Smooth muscle cell of the brain vasculature (primary cell): ENCODE measurements at regions not wholly inside any gene's neighbourhood (a gene's known extent, or its start where the extent isn't known, plus 50 kb on each side); places are given as distances from the start of the nearest gene placed in this dataset.

Source experiments
- DNase-seq: peaks from one replicate; pipeline ENCODE4 v3.0.0-alpha.2; 2012; ENCODE audit warnings: low read depth, low spot score

- no peak for DNase-seq
Observed at GRCh38 chrX:40316502-40316901, 218.7 kb upstream of the BCOR start.

- DNase-seq, result no peak
Observed at GRCh38 chrX:40314070-40314469, 216.3 kb upstream of the BCOR start.

- DNase-seq, result no peak
Observed at GRCh38 chrX:40313269-40313668, 215.5 kb upstream of the BCOR start.

- no peak for DNase-seq
Observed at GRCh38 chrX:40310447-40310846, 212.7 kb upstream of the BCOR start.

GRCh38 chrX:40310016-40310415 is 212.3 kb upstream of the BCOR start:
- DNase-seq, result no peak

- no peak for DNase-seq
Observed at GRCh38 chrX:40307871-40308270, 210.1 kb upstream of the BCOR start.

- DNase-seq, result no peak
Observed at GRCh38 chrX:40304115-40304514, 206.4 kb upstream of the BCOR start.

- no peak for DNase-seq
Observed at GRCh38 chrX:40303256-40304077, 205.7 kb upstream of the BCOR start.

GRCh38 chrX:40300286-40300890 is 202.6 kb upstream of the BCOR start:
- DNase-seq, result no peak

- DNase-seq, result no peak
Observed at GRCh38 chrX:40299641-40300046, 201.9 kb upstream of the BCOR start.

GRCh38 chrX:40298572-40299479 is 201.1 kb upstream of the BCOR start:
- DNase-seq, result no peak

- DNase-seq, result no peak
Observed at GRCh38 chrX:40298069-40298468, 200.3 kb upstream of the BCOR start.

- no peak for DNase-seq
Observed at GRCh38 chrX:40291553-40291952, 193.8 kb upstream of the BCOR start.

GRCh38 chrX:40290517-40290916 is 192.8 kb upstream of the BCOR start:
- no peak for DNase-seq

GRCh38 chrX:40285876-40286275 is 188.1 kb upstream of the BCOR start:
- DNase-seq, result no peak

- no peak for DNase-seq
Observed at GRCh38 chrX:40284852-40285251, 187.1 kb upstream of the BCOR start.

- DNase-seq, result no peak
Observed at GRCh38 chrX:40283981-40284380, 186.2 kb upstream of the BCOR start.

GRCh38 chrX:40282946-40283660 is 185.3 kb upstream of the BCOR start:
- DNase-seq, result no peak

GRCh38 chrX:40282348-40282747 is 184.6 kb upstream of the BCOR start:
- no peak for DNase-seq

- DNase-seq, result no peak
Observed at GRCh38 chrX:40281336-40282005, 183.7 kb upstream of the BCOR start.

- no peak for DNase-seq
Observed at GRCh38 chrX:40279762-40280161, 182.0 kb upstream of the BCOR start.
